ENCODE measurements at regions not wholly inside any gene's neighbourhood (a gene's known extent, or its start where the extent isn't known, plus 50 kb on each side); places are given as distances from the start of the nearest gene placed in this dataset.

- no peak for FAIRE-seq
These were observed 810.1 kb upstream of the ZEB2 start for GRCh38 chr2:145329971-145330370.

DNA sequence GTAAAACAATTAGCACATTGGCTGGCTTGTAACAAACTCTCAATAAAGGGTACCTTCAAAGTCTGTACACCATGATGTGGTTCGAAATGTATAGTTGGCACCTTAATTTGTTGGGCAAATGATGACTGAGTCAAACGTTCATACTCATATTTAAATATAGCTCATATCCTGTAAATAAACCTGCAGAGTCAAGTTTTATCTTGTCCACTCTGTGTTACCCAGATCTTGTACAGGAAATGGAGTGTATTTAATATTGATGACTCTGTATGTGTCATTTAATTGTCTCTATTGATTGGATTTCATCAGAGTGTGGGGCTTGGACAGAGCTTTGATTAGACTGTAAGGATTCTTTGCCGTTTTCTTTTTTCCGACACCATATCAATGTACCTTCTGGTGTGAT, 805.6 kb upstream of the ZEB2 start:
- FAIRE-seq, result no peak

- FAIRE-seq, result no peak
These were observed 804.8 kb upstream of the ZEB2 start for GRCh38 chr2:145324748-145325147.

- no peak for FAIRE-seq
These were observed 803.6 kb upstream of the ZEB2 start for GRCh38 chr2:145323512-145323911.

DNA sequence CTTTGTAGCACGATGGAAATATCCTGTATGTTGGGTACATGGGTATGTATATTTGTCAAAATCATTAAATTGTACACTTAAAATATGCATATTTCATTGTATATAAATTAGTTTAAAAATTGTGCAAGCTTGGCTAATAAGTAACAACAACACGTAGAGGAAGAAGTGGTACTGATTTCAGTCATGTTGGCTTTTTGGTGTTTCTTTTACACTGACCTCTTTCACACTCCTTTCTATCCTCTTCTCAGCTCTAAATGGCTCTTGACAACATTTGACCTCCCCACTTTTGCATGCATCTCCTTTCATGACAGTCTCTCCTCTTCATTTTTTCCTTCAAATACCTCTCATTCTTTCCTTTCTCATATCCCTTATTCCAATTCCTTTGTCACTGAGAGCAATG, 801.4 kb upstream of the ZEB2 start:
- FAIRE-seq, result no peak

GRCh38 chr2:145316496-145316895, 796.6 kb upstream of the ZEB2 start:
- no peak for FAIRE-seq

DNA sequence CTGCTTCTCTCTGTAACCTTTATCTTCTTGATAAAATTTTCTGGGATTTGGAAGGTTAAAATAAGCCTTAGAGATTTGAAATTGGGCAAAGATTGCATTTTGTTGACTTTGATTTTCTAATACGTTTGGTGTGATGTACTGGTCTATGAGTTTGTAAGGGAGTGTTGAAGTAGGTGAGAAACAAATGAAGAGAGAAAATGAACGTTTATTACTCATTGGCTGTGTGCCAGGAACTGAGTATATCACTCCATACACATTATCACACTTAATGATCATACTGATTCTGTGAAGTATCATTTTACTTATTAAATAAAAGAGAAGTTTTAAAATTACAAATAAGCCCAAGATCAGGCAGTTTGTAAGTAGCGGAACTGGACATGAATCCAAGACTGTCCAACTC, 795.1 kb upstream of the ZEB2 start:
- no peak for FAIRE-seq

- FAIRE-seq, result no peak
These were observed 794.3 kb upstream of the ZEB2 start for GRCh38 chr2:145314119-145314633.

GRCh38 chr2:145305889-145306288, 786.0 kb upstream of the ZEB2 start:
- FAIRE-seq, result no peak

- no peak for FAIRE-seq
These were observed 784.6 kb upstream of the ZEB2 start for GRCh38 chr2:145304501-145304900.

DNA sequence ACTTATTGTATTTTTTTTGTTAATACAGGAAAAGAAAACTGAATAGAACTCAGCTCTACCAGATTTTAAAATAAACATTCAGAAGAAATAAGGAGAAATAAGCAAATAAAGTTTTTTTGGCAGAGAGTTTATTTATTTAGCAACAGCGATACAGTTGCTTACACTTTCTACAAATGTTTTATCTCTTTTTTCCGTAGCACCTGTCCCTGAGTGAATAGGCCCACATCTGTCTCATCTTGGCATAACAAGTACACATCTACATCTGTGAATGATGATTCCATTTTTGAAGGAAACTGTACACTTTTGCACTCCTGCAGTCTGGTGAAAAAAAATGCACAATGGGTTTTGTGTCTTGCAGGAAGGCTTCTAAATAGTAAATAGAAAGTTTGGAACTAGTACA, 783.6 kb upstream of the ZEB2 start:
- no peak for FAIRE-seq

GRCh38 chr2:145302886-145303285, 783.0 kb upstream of the ZEB2 start:
- FAIRE-seq, result no peak

GRCh38 chr2:145302451-145302850, 782.5 kb upstream of the ZEB2 start:
- FAIRE-seq, result no peak

DNA sequence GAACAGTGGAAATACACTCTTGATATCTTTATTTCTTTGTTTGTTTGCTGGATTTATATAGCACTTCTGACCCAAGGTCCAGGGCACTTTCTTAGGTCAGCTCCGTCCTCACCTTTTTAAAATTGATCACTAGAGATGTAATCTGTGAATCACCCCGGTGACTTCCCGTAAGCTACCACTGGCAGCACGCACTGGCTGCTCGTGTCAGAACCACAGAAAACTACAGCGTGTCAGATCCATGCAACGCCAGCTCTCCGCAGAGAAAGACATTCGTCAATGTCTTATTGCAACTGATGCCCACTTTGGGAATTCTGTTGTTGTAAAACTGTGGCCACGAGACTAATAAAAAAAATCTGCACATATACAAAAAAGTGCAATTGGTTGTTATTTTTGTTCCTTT, 779.4 kb upstream of the ZEB2 start:
- no peak for FAIRE-seq

GRCh38 chr2:145292166-145292565, 772.2 kb upstream of the ZEB2 start:
- FAIRE-seq, result no peak

- FAIRE-seq, result no peak
These were observed 771.1 kb upstream of the ZEB2 start for GRCh38 chr2:145290986-145291385.

DNA sequence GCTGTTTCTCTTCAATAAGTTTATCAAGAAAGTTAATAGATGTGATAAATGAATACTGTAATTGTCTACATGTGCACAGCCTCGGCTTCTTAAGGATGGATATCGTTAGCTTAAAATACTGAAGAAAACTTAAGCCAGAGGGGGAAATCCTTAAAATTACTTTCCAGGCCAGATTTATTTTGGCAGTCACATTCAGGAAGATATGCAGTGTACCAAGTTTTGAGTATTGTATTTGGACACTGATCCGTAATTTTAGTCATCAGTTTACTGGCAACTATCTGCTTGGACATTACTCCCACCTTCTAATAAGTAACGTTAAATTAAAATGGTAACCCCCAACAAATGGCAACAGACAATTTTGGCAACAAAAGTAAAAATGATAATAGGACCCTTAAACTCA, 770.0 kb upstream of the ZEB2 start:
- FAIRE-seq, result no peak

GRCh38 chr2:145288650-145289496, 769.0 kb upstream of the ZEB2 start:
- FAIRE-seq, result no peak

GRCh38 chr2:145287736-145288135, 767.8 kb upstream of the ZEB2 start:
- FAIRE-seq, result no peak

- FAIRE-seq, result no peak
These were observed 766.9 kb upstream of the ZEB2 start for GRCh38 chr2:145286716-145287275.

GRCh38 chr2:145284551-145284950, 764.6 kb upstream of the ZEB2 start:
- FAIRE-seq, result no peak

DNA sequence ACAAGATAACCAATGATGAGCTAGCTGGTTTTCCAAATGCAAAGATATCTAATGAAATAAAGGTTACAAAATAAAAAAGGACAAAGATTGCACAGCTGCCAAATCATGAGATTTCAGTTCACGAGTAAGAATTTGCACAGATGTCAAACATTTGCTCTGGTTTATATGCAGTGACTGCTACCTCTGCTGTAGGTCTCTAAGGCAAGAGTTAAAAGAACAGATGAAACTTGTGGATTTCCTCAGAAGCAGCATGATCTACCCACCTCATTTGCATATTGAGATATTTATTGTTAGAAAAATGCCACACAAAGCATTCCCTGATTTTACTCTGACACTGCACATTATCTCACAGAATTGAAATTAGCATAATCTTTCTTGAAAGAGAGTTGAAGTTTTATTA, 763.2 kb upstream of the ZEB2 start:
- FAIRE-seq, result no peak

DNA sequence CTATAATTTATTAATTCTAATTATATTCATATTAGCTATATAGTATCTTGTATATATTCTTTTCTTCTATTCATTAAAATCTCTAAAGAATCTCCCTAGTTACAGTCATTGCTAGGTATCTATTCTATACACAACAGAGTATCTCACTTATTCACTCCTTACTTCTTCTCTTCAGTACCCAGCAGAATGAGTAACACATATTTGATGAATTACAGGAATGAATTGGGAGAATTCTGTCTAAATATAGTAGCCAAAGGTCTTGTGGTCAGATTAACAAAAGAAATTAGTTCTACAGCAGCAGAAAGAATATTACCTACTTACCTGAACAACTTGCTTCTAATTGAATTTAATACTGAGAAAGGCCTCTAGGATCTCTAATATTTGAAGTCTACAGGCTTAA, 758.0 kb upstream of the ZEB2 start:
- no peak for FAIRE-seq

GRCh38 chr2:145273840-145274239, 753.9 kb upstream of the ZEB2 start:
- FAIRE-seq, result no peak

DNA sequence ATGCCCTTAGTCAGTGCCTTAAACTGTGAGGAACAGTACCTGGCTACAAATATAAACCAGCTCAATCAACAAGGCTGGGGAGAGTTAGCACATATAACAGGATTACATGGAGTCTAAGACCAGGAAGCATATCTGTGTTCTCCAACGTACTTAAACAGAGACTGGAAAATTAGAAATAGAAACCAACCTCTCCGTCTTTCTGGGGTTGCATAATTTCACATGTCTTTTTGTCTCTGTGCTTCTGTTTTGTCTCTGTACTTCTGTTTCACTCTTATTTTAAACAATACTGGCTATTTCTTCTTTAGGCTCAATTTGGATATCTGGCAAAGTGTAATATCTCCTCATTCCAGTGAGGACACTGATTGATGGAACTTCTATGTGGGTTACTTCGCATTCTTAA, 749.0 kb upstream of the ZEB2 start:
- no peak for FAIRE-seq

All from G401.6 (cell line).